ENCODE measurements at regions not wholly inside any gene's neighbourhood (a gene's known extent, or its start where the extent isn't known, plus 50 kb on each side); places are given as distances from the start of the nearest gene placed in this dataset.

GRCh38 chr5:68408345-68408871, 192.9 kb downstream of the PIK3R1 start:
- DNase-seq: no peak

- DNase-seq: no peak
Measured at GRCh38 chr5:68409259-68409658, 193.7 kb downstream of the PIK3R1 start.

- no peak for DNase-seq
Measured at GRCh38 chr5:68411161-68411560, 195.6 kb downstream of the PIK3R1 start.

- DNase-seq: peak in 1 of 2 experiments; percentile 28
Measured at GRCh38 chr5:68415177-68416085, 199.9 kb downstream of the PIK3R1 start.

GRCh38 chr5:68416714-68417113, 201.2 kb downstream of the PIK3R1 start:
- no peak for DNase-seq

GRCh38 chr5:68418201-68418600, 202.6 kb downstream of the PIK3R1 start:
- no peak for DNase-seq

DNA sequence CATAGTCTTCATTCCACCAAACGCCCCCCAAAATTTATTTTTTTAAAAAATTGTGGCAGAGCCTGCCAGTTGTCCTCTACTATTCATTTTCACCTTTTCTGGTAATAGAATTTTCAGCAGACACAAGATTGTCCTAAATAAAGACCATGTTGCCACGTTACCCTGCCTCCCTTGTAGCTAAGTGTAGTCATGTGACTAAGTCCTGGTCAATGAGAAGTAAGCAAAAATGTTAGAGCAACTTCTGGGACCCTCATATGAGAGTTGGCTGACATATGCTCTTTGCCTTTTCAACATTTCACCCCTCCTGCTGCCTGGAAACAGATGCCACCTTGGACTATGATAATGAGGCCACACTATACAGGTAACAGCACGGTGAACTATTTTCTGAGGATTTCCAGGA, 203.1 kb downstream of the PIK3R1 start:
- DNase-seq: no peak

GRCh38 chr5:68419081-68419636, 203.6 kb downstream of the PIK3R1 start:
- no peak for DNase-seq

DNA sequence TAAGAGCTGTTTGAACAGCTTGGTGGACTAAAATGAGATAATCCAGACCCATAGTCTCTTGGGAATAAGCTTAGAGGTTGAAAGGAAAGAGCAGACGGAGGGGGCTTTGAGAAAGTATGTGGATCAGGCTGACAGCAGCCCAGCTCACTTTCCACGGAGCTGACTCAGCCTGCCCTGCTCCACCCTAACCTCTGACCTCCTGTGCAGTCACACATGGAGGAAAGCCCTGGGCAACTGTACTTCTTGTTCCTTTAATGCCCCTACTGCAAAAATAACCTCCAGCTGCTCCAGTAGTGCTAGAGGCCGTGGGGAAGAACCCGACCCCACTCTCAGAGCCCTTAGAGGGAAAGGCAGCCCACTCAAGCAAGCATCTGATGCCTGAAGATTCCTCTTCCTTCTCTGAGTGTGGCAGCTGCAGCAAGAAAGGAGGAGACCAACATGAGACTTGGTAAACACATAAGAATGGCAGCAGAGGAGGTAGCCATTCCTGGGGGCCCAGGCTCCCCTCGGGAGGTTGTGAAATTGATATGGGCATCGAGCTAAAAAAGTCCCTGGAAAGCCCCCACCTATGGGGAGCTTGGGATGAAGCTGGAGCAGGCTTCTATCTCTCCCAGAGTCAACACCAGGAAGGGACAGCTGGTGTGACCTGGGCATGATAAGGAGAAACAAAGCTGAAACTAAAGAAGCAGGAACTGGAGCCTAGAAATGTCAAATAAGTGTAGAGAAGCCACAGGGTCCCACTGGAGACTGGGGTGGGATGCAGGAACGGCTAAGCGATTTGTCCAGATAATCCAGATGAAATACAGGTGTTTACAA, 204.3 kb downstream of the PIK3R1 start:
- DNase-seq: no peak

DNA sequence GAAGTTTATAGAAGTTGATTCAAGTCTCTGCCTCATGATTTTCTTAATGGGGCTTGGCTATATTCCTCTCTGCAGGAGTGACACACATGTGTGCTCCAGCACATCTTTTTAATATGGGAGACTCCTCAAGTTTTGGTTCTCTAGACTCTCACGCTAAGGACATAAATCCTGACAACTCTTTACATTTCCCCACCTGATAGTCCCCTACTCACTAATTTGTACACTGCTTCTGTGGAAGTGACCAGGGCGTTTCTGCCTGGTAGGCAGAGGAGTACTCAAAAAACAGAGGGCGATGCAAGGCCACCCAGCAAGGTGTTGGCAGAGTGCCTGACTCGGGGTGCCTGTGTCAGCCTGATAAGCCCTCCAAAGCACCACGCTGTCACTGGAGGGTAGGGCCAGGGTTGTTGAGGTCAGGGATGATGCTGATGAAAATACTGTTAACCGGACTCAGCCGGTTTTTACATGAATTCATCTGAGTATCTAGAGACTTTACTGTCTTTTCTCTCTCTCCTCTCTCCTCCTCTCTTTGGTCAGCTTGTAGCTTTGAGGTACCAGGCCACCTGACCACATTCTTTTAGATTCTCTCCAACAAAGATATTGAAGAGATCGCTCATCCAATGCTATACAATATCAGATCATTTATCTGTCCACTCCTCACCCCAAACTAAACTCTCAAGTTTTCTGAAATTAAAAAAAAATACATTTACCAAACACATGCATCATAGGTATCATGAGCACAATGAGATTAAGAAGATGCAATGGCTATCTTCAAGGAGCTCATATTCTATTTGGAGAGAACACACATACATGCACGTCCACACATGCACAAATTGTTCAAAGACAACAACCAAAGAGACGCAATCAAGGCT, 205.2 kb downstream of the PIK3R1 start:
- DNase-seq: no peak

DNA sequence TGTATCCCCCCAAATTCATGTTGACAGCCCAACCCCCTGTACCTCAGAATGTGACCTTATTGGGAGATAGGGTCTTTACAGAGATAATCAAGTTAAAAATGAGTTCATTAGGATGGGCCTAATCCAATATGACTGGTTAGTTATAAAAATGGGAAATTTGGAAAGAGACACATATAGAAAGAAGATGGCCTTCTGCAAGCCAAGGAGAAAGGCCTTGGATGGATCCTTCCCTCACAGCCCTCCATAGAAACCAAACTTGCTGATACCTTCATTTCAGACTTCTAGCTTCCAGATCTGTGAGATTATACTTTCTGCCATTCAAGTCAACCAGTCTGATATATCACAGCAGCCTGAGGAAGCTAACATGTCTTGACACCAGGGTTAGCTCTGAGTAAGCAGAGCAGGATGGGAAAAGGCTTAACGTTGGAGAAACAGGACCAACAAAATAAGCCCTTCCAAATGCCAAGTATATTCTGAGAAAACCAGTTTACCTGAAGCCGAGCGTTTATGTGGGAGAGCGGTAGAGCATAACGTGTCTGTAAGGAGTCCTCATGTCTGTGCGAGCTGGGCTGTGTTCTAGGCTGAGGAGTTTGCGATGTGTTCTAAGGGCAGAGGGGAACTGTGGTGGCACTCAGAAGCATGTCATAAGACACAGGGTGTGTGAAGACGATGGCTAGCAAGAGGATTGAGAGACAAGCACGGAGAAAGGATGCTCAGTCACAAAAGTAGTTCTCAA, 206.1 kb downstream of the PIK3R1 start:
- no peak for DNase-seq

GRCh38 chr5:68423154-68423811, 207.7 kb downstream of the PIK3R1 start:
- no peak for DNase-seq

DNA sequence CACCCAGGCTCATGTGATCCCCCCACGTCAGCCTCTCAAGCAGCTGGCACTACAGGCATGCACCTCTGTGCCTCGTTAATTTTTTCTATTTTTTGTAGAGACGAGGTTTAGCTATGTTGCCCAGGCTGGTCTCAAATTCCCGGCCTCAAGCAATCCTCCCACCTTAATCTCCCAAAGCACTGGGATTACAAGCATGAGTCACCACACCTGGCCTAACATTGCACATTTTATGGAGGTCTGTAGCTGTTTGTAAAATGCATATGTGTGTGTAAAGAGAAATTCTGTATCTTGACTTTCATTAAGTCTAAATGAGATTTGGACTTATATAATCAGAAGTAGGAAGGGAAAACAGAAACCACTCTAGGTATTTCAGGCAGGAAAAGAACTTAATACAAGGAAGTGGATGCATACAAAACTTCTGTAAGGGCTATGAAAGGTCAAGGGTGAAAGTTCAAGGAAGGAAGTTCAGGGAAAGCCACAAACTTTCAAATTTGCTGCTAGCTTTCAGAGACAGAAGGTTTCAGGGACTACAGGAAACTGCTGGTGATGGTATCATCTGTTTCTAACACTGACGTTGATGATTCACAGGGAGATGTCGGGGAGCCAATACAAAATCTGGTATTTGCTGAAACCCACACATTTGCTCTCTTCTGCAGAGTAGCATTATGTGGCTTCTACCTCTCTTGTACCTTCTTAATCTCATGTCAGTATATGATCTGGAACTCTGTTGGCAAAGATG, 209.4 kb downstream of the PIK3R1 start:
- no peak for DNase-seq

DNA sequence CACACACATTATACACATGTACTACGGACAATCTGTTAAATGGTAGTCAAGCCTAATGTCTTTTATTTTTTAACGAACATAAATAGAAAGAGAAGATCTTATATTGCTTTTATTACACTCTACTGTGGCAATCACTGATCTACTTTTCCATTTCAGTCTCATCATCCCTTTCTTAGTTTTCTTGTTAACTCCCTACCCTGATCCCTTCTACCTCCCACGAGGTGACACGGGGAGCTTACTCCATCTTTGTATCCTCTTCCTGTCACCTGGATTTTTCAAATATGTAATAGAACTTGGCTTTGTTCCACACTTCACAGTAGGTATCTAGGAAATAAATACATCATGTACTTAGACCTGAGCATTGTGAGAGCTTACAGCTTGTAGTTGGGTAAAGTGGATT, 211.0 kb downstream of the PIK3R1 start:
- no peak for DNase-seq

GRCh38 chr5:68428231-68428811, 212.8 kb downstream of the PIK3R1 start:
- DNase-seq: no peak

DNA sequence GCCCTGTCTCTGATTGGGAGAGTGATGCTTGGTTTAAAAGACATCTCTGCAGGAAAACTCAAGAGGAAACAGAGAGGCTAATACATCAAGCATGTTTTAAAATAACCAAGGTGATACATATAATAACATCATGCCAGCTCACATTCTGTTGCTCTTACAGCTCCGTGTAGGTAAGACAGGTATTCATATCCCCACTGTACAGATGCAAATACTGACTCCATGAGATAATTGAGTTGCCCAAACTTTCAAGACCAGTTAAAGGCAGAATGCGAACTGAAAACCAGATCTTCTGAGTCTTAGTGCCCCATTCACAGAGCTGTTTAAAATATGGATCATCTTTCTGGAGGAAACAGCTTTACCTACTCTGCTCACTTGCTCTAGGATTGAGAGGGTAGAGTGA, 214.0 kb downstream of the PIK3R1 start:
- no peak for DNase-seq

GRCh38 chr5:68430279-68430678, 214.7 kb downstream of the PIK3R1 start:
- DNase-seq: no peak

- DNase-seq: no peak
Measured at GRCh38 chr5:68431186-68431585, 215.6 kb downstream of the PIK3R1 start.

DNA sequence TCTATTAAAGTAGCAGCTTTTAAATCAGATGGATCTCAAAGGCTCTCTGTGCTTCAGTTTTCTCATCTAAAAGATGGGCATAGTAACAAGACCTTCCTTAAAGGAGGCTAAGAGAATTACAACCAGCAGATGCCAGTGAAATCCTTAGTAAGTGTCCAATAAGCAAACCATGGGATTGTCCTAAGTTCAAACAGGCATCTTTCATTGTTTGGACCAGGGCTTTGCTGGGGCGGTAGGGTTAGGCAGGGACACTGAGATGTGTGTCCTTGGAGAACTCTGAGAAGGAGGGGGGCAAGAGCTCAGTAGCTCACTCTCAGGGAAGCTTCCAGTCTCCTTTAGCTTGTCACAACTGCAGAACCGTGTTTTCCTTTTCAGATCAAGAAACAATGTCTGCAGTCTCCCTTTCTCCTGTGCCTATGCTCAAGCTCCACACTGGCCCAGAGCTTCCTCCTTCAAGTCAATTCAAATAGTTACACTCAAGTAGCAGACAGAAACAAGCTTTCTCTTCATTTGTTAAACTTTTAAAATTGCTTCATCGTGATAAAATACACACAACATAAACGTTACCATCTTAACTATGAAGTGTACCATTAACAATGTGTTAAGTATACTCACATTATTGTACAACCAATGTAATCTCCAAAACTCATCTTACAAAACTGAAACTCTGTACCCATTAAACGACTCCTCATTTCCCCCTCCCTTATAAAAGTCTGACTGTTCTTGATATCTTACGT, 216.2 kb downstream of the PIK3R1 start:
- DNase-seq: no peak
